LHCN-M2 (cell line): ENCODE measurements at regions not wholly inside any gene's neighbourhood (a gene's known extent, or its start where the extent isn't known, plus 50 kb on each side); places are given as distances from the start of the nearest gene placed in this dataset.

Experiments used
- DNase-seq: peaks from one replicate; pipeline ENCODE4 v3.0.0-alpha.2; 2012; ENCODE audit warnings: low read depth

GRCh38 chr13:86201477-86201876, 402.3 kb upstream of the SLITRK6 start:
- no peak for DNase-seq

GRCh38 chr13:86193281-86193680, 394.1 kb upstream of the SLITRK6 start:
- no peak for DNase-seq

GRCh38 chr13:86188170-86188569, 389.0 kb upstream of the SLITRK6 start:
- DNase-seq, result no peak

- DNase-seq, result no peak
Measured at GRCh38 chr13:86185636-86186035, 386.4 kb upstream of the SLITRK6 start.

DNA sequence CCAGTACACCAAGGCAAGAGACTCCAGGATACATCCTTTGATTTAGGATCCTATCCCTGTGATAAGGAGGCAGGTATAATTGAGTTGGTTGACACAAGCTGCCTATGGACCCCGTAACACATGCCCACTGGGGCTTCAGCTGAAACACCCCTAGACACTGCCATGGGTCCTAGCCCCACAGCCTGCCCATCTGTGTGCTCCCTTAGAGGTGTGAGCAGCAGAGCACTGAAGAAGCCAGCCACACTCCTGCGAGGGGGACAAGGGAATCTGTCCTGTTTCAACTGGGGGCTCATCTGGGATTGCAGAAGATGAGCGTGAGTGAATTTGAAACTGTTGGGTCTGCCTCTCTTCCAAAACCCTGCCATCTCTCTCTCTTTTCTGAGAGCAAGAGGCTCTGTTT, 385.9 kb upstream of the SLITRK6 start:
- no peak for DNase-seq

- no peak for DNase-seq
Measured at GRCh38 chr13:86174622-86175021, 375.4 kb upstream of the SLITRK6 start.

DNA sequence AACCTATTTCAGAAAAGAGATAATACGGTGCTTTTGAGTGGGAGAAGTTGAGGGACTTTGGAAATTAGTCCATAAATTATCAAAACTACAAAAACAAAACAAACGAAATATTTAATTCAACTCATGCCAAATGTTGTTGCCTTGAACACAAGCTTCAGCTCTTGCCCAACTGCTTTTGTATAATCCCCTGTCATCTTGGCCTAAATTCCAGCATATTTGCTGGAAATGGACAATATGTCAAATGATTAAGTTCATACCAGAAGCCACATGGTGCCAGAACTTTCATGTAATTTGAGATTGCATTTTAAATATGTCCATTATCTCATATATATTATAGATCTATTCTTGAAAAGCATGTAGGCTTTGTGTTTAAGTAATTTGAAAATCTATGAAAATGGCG, 373.7 kb upstream of the SLITRK6 start:
- no peak for DNase-seq

- no peak for DNase-seq
Measured at GRCh38 chr13:86161257-86161656, 362.0 kb upstream of the SLITRK6 start.

GRCh38 chr13:86155756-86156155, 356.5 kb upstream of the SLITRK6 start:
- no peak for DNase-seq

DNA sequence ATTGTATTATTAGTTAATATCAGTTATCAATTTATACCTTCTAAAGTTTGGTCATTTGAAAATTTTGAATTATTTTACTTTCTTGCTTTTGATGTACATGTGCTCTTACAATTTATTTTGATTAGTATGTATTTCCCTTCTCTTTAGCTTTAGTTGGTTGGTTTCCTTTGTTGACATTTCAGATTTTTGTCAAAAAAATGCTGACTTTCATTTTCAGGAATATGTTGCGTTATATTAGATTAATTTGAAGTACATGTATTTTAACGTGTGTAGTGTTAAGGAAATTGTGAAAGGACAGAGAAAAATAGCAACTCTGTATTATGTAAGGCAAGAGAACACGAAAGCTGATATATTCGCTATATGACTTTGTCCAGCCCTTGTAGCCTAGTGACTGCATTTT, 342.9 kb upstream of the SLITRK6 start:
- DNase-seq, result no peak

GRCh38 chr13:86135856-86136255, 336.6 kb upstream of the SLITRK6 start:
- DNase-seq, result no peak

- no peak for DNase-seq
Measured at GRCh38 chr13:86121881-86122280, 322.7 kb upstream of the SLITRK6 start.

GRCh38 chr13:86109107-86109506, 309.9 kb upstream of the SLITRK6 start:
- DNase-seq, result no peak

DNA sequence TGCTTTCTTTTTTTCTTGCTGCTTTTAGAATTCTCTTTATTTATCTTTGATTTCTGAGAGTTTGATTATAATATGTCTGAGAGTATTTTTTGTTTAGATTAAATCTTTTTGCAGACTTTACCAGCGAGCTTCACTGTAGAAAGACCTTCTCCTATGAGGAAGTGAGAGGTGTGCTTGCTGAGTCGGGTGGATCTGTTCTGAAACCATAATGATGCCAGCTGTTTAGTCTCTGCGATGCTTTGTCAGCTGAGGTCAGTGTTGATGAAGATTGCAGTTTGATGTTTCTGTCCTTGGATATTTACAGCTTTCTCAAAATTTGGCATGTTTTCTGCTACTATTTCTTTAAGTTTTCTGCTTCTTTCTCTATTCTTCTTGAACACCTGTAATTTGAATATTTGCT, 309.1 kb upstream of the SLITRK6 start:
- DNase-seq, result no peak

GRCh38 chr13:86098511-86098910, 299.3 kb upstream of the SLITRK6 start:
- no peak for DNase-seq

- no peak for DNase-seq
Measured at GRCh38 chr13:86095351-86095750, 296.1 kb upstream of the SLITRK6 start.

- DNase-seq, result no peak
Measured at GRCh38 chr13:86090181-86090580, 291.0 kb upstream of the SLITRK6 start.

- no peak for DNase-seq
Measured at GRCh38 chr13:86087244-86087643, 288.0 kb upstream of the SLITRK6 start.

- DNase-seq, result no peak
Measured at GRCh38 chr13:86085890-86086289, 286.7 kb upstream of the SLITRK6 start.

DNA sequence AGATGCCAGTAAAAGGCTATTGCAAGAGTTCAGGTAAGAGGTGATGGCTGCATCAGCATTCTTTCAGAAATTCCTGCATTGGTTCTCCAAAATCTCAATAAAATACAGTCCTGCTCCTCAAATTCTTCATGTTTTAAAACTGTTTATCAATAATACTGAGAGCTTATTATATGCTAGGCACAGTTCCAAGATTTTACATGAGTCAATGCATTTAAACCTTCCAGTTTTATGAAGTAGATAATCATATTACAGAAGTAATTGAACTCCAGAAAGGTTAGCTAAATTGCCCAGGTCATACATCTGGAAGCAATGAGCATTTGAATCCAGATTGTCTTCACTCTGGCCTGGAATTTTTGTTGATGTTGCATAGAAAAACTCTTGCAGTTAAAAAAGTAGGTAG, 282.9 kb upstream of the SLITRK6 start:
- no peak for DNase-seq

DNA sequence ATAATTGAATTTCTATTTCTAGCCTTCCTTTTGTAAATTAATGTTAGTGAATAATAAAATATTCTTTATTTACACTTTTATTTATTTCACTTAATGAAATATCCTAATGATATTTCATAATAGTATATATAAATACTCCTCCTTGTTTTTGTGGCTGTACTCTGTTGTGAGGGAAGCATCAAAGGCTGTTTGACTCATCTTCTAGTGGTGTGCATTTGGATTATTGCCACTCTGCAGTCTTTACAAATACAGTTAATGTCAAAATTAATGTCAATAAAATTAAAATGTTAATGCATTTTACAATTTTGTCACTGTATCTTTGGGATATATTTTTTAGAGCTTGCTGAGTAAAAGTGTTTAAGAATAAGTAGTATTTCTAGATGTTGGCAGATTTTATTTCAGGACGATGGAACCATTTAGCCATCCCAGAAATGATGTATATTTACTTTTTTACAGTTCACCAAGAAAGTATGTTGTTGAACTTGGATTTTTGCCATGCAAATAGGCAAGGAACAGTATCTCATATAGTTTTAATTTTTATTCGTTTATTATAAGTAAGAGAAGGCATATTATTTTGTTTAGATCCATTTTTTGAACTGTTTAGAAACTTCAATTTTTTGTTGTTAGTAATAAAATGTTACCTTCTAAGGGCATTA, 281.2 kb upstream of the SLITRK6 start:
- DNase-seq, result no peak

- no peak for DNase-seq
Measured at GRCh38 chr13:86066611-86067365, 267.6 kb upstream of the SLITRK6 start.

GRCh38 chr13:86052141-86052540, 252.9 kb upstream of the SLITRK6 start:
- no peak for DNase-seq
